Uterus (tissue), 2 donors: ENCODE measurements at regions not wholly inside any gene's neighbourhood (a gene's known extent, or its start where the extent isn't known, plus 50 kb on each side); places are given as distances from the start of the nearest gene placed in this dataset.

Experiments used
- POLR2A ChIP-seq, 2 donors: fragments of 450-650 bp; IDR thresholded peaks; one replicate each; pipeline ENCODE4 v1.6.1; 2016; ENCODE audit warnings: antibody characterized with exemption in 2 of 2, mild to moderate bottlenecking in 1 of 2, moderate library complexity in 1 of 2
- TF ChIP-seq, protein P1 (sequence below), 4 experiments: fragments of 200-600 bp in 2 of 4; fragments of 450-650 bp in 2 of 4; sonication (generic) in 2 of 4; IDR thresholded peaks; one replicate each; pipeline ENCODE4 v1.5.1; 2016 to 2019; ENCODE audit warnings: antibody characterized with exemption in 4 of 4, mild to moderate bottlenecking in 2 of 4, moderate library complexity in 1 of 4

- no peak for TF ChIP-seq POLR2A (IDR thresholded peaks at IDR 0.05)
- TF ChIP-seq, protein P1, sequence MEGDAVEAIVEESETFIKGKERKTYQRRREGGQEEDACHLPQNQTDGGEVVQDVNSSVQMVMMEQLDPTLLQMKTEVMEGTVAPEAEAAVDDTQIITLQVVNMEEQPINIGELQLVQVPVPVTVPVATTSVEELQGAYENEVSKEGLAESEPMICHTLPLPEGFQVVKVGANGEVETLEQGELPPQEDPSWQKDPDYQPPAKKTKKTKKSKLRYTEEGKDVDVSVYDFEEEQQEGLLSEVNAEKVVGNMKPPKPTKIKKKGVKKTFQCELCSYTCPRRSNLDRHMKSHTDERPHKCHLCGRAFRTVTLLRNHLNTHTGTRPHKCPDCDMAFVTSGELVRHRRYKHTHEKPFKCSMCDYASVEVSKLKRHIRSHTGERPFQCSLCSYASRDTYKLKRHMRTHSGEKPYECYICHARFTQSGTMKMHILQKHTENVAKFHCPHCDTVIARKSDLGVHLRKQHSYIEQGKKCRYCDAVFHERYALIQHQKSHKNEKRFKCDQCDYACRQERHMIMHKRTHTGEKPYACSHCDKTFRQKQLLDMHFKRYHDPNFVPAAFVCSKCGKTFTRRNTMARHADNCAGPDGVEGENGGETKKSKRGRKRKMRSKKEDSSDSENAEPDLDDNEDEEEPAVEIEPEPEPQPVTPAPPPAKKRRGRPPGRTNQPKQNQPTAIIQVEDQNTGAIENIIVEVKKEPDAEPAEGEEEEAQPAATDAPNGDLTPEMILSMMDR (IDR thresholded peaks at IDR 0.05) = no peak
Observed at GRCh38 chr15:26318689-26319088, 454.2 kb downstream of the GABRB3 start.
